Hematopoietic multipotent progenitor cell (in vitro differentiated cells): ENCODE measurements at regions not wholly inside any gene's neighbourhood (a gene's known extent, or its start where the extent isn't known, plus 50 kb on each side); places are given as distances from the start of the nearest gene placed in this dataset.

Experiments used
- DNase-seq, 3 donors: peaks; one replicate each; pipeline ENCODE4 v3.0.0-alpha.2; 2011 to 2015; ENCODE audit warnings: low read depth in 2 of 3, low spot score in 2 of 3

DNA sequence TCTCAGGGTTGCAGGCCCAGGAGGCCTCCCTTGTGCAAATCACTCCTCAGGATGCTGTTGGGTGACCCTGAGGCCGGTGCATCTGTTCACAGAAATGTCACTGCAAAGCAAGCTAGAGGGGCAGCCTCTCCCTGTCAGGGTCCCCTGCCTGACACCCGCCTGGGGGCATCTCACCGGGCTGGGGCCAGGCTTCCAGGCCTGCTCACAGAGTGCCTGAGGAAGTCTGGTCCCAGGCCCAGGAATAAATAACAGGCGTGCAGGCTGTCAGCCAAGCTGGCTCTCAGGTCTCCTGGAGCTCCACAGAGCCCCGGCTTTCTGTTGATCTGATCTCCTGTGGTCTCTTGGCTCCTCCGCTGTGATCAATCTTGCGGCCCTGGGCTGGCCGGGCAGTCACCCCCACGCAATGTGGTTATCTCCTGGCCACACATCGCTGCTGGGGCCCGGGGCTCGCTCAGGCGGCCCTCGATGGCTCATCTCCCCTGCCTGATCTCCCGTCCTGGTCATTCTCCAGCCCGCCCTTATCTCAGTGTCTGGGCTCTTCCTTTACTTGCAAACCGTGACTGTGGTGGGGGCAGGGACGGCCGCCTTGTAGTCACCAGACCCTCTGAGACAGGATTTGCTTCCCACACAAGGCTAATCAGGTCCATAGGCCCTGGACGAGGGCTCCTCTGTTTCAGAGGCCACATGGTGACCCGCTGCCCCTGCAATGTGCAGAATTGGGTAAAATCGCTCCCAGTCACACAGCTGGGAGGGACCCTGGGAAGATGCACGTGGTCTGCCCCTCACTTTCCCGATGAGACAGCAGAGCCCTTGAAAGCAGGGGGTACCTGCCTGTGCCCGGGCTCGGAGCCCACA, 231.2 kb upstream of the GSE1 start:
- DNase-seq = peak in 2 of 3 donors; percentile 67 to 72

DNA sequence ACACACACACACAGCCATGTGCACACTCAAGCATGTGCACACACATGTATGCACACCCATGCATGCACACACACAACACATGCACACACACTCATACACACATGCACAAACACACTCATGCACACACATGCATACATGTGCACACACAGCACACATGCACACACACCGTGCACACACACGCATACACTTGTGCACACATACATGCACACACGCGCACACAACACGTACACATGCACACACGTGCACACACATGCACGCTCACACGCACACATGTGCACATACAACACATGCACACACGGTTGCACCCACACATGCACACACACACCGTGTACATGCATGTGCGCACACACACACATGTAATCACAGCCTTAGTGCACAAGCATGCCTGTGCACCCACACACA, 230.4 kb upstream of the GSE1 start:
- no peak for DNase-seq

- no peak for DNase-seq
These were observed 229.0 kb upstream of the GSE1 start for GRCh38 chr16:85383836-85384832.

DNA sequence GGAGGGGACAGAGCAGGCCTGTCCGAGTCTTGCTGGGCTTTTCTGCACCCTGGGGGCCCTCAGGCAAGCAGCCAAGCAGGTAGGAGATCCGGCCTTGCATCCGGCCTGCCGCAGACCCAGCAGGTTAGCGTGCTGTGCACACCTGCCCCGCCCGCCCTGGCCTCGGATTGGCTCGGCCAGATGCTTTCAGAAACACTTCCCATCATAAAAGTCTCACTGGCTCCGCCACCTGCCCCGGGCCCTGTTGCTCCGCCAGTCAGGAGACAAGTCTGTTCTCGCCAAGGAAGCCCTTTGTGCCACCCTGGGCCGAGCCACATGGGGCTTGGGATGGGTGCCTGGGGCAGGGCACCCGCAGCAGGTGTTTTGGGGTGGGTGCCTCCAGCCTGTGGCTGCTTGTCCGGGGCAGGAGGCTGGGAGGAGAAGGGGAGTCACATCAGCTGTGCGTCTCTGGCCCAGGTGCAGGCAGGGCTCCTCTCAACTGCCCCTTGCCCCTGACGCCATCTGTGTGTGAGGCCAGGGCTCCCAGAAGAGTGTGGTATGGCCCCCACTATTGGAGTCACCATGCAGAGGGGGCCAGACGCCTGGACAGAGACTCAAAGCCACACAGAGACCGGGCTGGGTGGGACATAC, 228.2 kb upstream of the GSE1 start:
- DNase-seq = no peak

DNA sequence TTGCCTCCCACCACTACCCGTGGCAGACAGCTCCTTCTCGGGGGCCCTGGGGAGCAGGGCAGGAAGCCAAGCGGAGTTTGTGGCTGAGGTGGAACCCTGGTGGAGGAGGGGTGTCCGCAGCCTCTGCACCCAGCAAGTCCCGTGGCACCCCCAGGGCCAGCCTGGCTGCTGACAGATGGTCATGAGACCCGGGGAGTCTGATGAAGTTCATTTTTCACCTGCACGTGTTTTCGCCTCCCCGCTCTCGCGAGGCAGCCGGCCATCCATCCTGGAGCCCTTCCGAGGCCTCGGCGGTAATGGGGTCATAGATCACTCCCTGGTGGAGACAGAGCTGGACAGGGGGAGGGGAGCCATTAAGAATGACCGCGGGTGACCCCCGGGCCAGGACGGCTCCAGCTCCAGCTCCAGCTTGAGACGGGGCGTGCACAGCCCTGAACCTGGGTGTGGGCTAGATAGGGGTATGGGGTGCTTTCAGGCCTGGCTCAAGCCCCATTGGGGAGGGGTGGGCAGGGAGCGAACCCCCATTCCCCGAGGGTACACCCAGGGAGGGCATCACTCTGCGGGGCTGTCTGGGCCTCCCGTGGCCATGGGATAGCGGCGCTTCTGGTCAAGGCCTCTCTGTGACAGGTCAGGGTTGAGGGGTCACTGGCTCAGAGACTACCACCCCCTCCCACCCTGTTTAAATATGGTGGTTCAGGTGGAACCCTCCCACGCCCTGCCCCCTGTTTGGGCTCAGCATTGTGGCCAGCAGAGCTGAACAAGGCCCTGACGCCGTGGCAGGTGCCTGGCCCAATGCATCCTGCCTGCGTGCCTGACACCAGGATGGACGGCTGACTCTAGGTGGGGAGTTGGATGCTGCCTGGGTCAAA, 227.4 kb upstream of the GSE1 start:
- DNase-seq = peak in 2 of 3 donors; percentile 59 to 66

DNA sequence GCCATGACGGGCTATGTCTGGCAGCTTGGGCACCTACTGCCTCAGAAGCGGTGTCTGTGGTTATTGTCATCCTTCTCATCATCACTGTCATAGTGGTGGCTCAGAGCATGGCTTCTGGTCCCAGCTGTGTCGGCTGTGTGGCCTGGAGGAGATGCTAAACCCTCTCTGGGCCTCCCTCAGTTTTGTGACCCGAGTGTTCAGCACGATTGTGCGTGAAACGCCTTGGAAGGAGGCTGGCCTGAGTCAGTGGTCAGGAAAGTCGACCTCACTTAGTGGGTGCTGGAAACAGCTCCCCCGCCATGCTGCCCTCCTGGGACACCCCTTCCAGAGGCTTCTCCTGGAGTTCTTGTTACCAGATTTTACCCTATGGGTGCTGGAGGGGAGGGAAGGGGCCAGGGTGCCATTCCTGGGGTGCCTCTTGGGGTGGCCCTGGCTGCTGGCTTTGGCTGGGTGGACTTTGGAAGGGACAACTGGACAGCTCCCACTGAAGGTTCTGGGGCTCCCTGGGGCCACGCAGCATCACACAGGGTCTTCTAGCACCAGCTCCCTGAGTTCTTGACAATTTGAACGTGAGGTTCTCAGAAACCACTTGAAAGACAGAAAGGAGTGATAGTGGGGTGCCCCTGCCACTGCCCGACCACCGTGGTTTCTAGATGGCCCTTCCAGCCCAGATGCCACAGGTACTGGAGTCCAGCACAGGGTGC, 226.5 kb upstream of the GSE1 start:
- DNase-seq = no peak

DNA sequence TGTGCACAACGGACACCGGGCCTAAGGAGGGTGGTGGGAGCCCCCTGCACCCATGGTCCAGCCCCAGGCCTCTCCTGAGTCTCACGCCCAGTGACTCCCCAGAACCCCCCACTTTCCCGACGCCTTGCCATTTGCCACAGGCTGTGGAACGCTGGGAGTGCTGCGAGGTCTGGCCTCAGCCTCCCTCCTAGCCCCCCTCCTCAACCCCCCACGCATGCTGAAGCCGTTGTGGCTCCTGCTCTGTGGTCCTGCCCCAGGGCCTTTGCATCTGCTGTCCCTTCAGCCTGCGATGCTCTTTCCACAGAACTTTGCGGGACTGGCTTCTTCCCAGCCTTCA, 226.0 kb upstream of the GSE1 start:
- DNase-seq = no peak

DNA sequence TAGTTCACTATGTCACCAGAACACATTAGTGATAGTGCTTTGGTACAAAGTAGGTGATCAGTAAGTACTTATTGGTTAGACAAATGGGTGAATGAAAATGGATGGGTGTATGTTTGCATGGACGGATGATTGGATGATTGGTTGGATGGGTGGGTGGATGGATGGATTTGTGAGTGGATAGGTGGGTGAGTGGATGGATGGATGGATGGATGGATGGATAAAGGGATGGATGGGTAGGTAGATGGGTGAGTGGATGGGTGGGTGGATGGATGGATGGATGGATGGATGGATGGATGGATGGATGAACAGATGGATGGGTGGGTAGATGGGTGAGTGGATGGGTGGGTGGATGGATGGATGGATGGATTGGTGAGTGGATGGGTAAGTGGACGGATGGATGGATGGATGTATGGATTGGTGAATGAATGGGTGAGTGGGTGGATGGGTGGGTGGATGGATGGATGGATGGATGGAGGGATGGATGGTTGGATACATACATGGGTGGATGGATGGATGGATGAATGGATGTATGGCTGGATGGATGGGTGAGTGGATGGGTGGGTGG, 225.3 kb upstream of the GSE1 start:
- DNase-seq = no peak

DNA sequence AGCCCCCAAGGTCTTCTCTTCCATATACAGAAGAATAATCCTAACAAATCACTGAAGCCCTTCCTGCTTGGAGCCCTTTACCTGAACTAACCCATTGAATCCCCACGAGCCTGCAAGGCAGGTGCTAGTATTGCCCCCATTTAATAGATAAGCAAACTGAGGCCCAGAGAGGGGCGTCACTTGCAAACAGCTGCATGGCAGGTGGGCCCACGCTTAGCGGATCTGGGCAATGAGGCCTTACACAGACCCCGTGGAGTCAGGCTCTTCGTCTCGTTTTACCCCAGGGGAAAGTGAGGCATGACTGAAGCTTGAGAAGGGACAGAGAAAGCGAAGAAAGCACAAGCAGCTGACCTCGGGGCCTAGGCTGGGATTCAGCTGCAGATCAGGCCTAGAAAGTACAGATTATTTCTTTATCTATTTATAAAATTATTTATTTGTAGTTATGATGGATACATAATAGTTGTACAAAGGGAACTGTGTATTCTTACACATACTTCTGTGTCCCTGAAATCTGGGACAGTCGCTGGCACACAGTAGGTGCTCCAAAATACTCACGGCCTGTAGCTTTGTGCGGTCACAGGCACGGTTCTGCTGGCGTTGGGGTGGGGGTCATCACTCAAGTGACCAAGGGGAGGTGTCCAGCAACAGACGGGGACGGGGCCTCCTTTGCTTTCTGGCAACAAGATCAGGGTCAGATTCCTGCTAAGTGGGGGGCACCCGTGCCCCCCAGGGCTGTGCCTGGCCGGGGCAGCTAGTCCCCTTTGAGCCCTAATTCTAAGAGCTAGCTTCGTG, 223.2 kb upstream of the GSE1 start:
- no peak for DNase-seq

GRCh38 chr16:85390511-85391174, 222.5 kb upstream of the GSE1 start:
- peak in 2 of 3 donors; percentile 46 to 48 for DNase-seq

DNA sequence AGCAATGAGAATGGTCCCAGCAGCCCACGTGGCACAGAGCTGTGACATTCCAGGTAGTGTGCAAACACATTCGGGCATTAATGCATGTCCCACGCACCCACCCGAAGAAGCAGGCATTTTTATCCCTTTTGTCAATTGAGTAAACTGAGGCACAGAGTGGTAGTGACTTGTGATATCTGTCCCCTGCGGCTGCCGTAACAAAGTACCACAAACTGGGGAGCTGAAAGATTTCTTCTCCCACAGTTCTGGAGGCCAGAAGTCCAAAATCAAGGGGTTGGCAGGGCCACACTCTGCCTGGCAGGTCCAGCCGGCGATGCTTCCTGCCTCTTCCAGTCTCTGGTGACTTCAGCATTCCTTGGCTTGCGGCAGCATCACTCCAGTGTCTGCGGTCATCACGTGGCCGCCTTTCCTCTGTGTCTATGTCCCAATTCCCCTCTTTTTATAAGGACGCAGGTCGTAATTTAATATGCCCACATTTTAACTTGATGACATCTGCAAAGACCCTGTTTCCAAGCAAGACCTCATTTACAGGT, 221.9 kb upstream of the GSE1 start:
- no peak for DNase-seq

- no peak for DNase-seq
These were observed 221.1 kb upstream of the GSE1 start for GRCh38 chr16:85391769-85392583.

- DNase-seq = no peak
These were observed 220.1 kb upstream of the GSE1 start for GRCh38 chr16:85392756-85393673.

DNA sequence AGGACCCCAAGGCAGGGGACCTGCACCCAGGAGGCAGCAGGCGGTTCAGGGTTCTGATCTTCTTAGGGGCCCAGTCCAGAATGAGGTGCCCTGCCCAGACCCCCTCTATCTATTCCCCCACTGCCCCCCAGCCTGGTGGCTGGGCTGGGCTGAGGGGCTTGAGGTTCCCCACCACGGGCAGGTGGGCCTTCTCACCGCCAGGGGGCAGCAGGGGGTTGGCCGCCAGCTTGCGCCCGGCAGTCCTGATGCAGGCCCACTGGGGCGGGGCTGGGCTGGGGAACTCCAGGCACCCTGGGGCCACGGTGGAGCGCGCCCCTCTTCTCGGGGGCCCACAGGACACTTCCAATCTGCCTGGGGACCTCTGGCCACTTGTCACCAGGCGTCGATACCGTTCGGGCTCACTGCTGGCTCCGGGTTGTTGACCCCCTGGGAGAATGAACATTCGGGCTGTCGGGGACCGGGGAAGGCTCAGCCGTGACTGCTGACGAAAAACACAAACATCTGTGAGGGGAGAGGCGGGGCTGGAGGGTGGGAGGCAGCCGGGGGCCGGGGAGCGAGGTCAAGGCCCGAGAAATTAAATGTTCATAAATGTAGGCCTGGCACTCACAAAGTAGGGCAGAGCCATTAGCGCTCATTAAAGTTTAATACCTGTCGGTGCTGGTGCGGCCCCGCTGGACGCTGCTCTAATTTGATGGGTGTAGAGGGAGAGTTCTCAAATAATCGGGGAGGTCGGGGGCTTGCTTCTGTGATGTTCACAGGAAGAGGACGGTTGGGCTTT, 219.3 kb upstream of the GSE1 start:
- peak; percentile 34 to 75 (median 71) for DNase-seq
